ENCODE measurements at regions not wholly inside any gene's neighbourhood (a gene's known extent, or its start where the extent isn't known, plus 50 kb on each side); places are given as distances from the start of the nearest gene placed in this dataset.

DNA sequence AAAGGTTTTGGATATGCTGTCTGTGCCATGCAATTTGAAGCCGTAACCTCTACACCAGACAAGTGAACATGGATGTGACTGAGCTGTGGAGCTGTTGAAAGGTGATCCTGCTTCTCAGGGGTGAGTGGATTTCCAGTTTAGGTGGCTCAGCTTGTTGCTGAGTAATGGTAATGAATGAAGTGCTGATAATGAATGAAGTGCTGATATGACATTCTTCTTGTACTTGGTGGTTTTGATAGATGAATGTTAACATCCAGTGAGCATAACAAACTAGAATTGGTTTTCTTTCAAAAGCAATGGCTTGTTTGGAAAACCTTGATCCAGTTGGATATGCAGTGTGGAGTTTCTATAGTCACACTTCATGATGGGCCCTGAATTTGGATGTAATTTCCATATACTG lies 89.7 kb upstream of the FZD8 start:
- Histone ChIP-seq H3K79me2 (ENCODE audit: insufficient read depth, low read length) (no peaks in the 10 kb centered on the region), H3K9ac (ENCODE audit: insufficient read depth, low read length, poor library complexity, severe bottlenecking) (no peak overlapping the region), H3K4me2 (replicated peaks; ENCODE audit: extremely low read depth, low read length, poor library complexity, severe bottlenecking) (no peak overlapping the region), H3K4me3 (replicated peaks in 1 of 3; ENCODE audit: low read depth in 2 of 3, low read length in 3 of 3) (no peak overlapping the region), H3K9me3 (replicated peaks in 1 of 2; ENCODE audit: control insufficient read depth in 1 of 2, insufficient read depth in 1 of 2, low read length in 2 of 2) (peaks cover 0 to 4% of the 10 kb centered on the region in 2 donors), H3K4me1 (ENCODE audit: control insufficient read depth in 1 of 2, insufficient read depth in 2 of 2, low read length in 2 of 2) (no peaks in the 10 kb centered on the region), H3K27ac (ENCODE audit: low read depth in 1 of 2, low read length in 2 of 2) (no peak overlapping the region), H3K36me3 (replicated peaks in 1 of 2; ENCODE audit: control insufficient read depth in 1 of 2, insufficient read depth in 2 of 2, low read length in 2 of 2) (no peaks in the 10 kb centered on the region), H3K27me3 (ENCODE audit: control insufficient read depth in 2 of 2, insufficient read depth in 2 of 2, low read length in 2 of 2) (no peaks in the 10 kb centered on the region), H4K20me1 (ENCODE audit: insufficient read depth, low read length) (no peaks in the 10 kb centered on the region), H2AFZ (ENCODE audit: insufficient read depth, low read depth, low read length, poor library complexity, severe bottlenecking) (no peak overlapping the region)
- intact Hi-C loops (cut with micrococcal nuclease): no loop called here
- no peaks in the 10 kb centered on the region for H3K4me1 Mint-ChIP-seq
- WGBS (ENCODE audit: insufficient coverage): no CpG with 5 or more reads among the region's 1 CpG
- no peaks in the 10 kb centered on the region for H3K36me3 Mint-ChIP-seq
- no peak for DNase-seq
- H3K27ac Mint-ChIP-seq: no peak overlapping the region
- TF ChIP-seq, protein P1, sequence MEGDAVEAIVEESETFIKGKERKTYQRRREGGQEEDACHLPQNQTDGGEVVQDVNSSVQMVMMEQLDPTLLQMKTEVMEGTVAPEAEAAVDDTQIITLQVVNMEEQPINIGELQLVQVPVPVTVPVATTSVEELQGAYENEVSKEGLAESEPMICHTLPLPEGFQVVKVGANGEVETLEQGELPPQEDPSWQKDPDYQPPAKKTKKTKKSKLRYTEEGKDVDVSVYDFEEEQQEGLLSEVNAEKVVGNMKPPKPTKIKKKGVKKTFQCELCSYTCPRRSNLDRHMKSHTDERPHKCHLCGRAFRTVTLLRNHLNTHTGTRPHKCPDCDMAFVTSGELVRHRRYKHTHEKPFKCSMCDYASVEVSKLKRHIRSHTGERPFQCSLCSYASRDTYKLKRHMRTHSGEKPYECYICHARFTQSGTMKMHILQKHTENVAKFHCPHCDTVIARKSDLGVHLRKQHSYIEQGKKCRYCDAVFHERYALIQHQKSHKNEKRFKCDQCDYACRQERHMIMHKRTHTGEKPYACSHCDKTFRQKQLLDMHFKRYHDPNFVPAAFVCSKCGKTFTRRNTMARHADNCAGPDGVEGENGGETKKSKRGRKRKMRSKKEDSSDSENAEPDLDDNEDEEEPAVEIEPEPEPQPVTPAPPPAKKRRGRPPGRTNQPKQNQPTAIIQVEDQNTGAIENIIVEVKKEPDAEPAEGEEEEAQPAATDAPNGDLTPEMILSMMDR (IDR thresholded peaks at IDR 0.05): no peak
- no peak overlapping the region for H3K4me3 Mint-ChIP-seq
- peaks cover 0 to 2% (median 0%) of the 10 kb centered on the region in 7 donors for H3K9me3 Mint-ChIP-seq
- peaks cover 0 to 2% (median 1%) of the 10 kb centered on the region in 3 donors for H3K27me3 Mint-ChIP-seq (ENCODE audit: low read depth in 3 of 3)

DNA sequence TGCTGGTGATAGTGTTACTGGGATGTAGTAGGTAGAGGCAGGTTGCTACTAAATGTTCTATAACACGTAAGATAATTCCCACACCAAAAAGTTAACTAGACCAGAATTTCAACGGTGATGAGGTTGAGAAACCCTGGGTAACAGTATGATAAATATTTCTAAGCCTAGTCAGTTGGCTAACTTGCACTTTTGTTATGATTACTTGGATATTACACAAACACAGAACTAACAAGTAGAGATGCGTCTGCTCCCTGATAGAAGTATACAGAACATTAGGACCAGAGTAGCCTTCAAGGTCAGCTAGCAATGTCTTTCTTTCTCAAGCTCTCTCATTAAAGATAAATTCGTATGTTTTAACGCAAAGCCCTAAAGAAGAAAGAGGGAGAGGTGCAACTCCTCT lies 86.2 kb upstream of the FZD8 start:
- no CpG with 5 or more reads among the region's 5 CpGs for WGBS (ENCODE audit: insufficient coverage)
- H4K20me1 ChIP-seq (ENCODE audit: insufficient read depth, low read length): no peaks in the 10 kb centered on the region
- no peak for DNase-seq
- Mint-ChIP-seq H3K9me3 (peaks cover 0 to 5% (median 0%) of the 10 kb centered on the region in 7 donors), H3K27ac (no peak overlapping the region), H3K27me3 (ENCODE audit: low read depth in 3 of 3) (peaks cover 0 to 3% (median 0%) of the 10 kb centered on the region in 3 donors), H3K36me3 (no peaks in the 10 kb centered on the region), H3K4me1 (no peaks in the 10 kb centered on the region), H3K4me3 (no peak overlapping the region)
- TF ChIP-seq, protein P1 (IDR thresholded peaks at IDR 0.05): no peak
- H3K4me1 ChIP-seq (ENCODE audit: control insufficient read depth in 1 of 2, insufficient read depth in 2 of 2, low read length in 2 of 2): no peaks in the 10 kb centered on the region
- H3K36me3 ChIP-seq (replicated peaks in 1 of 2; ENCODE audit: control insufficient read depth in 1 of 2, insufficient read depth in 2 of 2, low read length in 2 of 2): no peaks in the 10 kb centered on the region
- no peaks in the 10 kb centered on the region for H3K9me3 ChIP-seq (replicated peaks in 1 of 2; ENCODE audit: control insufficient read depth in 1 of 2, insufficient read depth in 1 of 2, low read length in 2 of 2)
- H3K4me2 ChIP-seq (replicated peaks; ENCODE audit: extremely low read depth, low read length, poor library complexity, severe bottlenecking): no peak overlapping the region
- intact Hi-C loops (cut with micrococcal nuclease): no loop called here
- H2AFZ ChIP-seq (ENCODE audit: insufficient read depth, low read depth, low read length, poor library complexity, severe bottlenecking): no peak overlapping the region
- H3K9ac ChIP-seq (ENCODE audit: insufficient read depth, low read length, poor library complexity, severe bottlenecking): no peak overlapping the region
- H3K79me2 ChIP-seq (ENCODE audit: insufficient read depth, low read length): no peaks in the 10 kb centered on the region
- no peak overlapping the region for H3K4me3 ChIP-seq (replicated peaks in 1 of 3; ENCODE audit: low read depth in 2 of 3, low read length in 3 of 3)
- no peak overlapping the region for H3K27ac ChIP-seq (ENCODE audit: low read depth in 1 of 2, low read length in 2 of 2)
- H3K27me3 ChIP-seq (ENCODE audit: control insufficient read depth in 2 of 2, insufficient read depth in 2 of 2, low read length in 2 of 2): no peaks in the 10 kb centered on the region
